Lung (tissue), 11 donors: ENCODE measurements at regions not wholly inside any gene's neighbourhood (a gene's known extent, or its start where the extent isn't known, plus 50 kb on each side); places are given as distances from the start of the nearest gene placed in this dataset.

Source experiments
- ATAC-seq: fragments of 200-7000 bp; cut with Tn5 transposase; one replicate; pipeline ENCODE4 v1.9.1; 2020; ENCODE audit warnings: moderate number of reproducible peaks; ENCODE audit not compliant: insufficient read depth, low FRiP score
- DNase-seq, 3 donors: peaks; one replicate each; pipeline ENCODE4 v3.0.0-alpha.2; 2013 to 2017
- H3K27ac ChIP-seq, 2 donors: one replicate each; pipeline ENCODE4 v1.5.1; 2013; ENCODE audit warnings: mild to moderate bottlenecking in 2 of 2, moderate library complexity in 2 of 2, control low read depth in 1 of 2, inconsistent platforms in 1 of 2, low read depth in 1 of 2, low read length in 1 of 2
- H3K27me3 ChIP-seq, 3 donors: one replicate each; pipeline ENCODE4 v1.5.1; 2013; ENCODE audit warnings: low read length in 2 of 3; ENCODE audit not compliant: control insufficient read depth in 3 of 3, insufficient read depth in 3 of 3
- H3K36me3 ChIP-seq, 4 donors: one replicate each; pipeline ENCODE4 v1.5.1; 2013; ENCODE audit warnings: low read length in 4 of 4, mild to moderate bottlenecking in 1 of 4, moderate library complexity in 1 of 4; ENCODE audit not compliant: control insufficient read depth in 4 of 4, insufficient read depth in 4 of 4
- H3K4me1 ChIP-seq, 5 donors: one replicate each; pipeline ENCODE4 v1.5.1; 2013; ENCODE audit warnings: low read length in 5 of 5, mild to moderate bottlenecking in 2 of 5, moderate library complexity in 1 of 5; ENCODE audit not compliant: control insufficient read depth in 5 of 5, insufficient read depth in 5 of 5
- H3K4me3 ChIP-seq: one replicate; pipeline ENCODE4 v1.5.1; 2013; ENCODE audit warnings: mild to moderate bottlenecking, control low read depth, moderate library complexity
- H3K9ac ChIP-seq, 2 donors: one replicate each; pipeline ENCODE4 v1.5.1; 2013; ENCODE audit warnings: low read length in 2 of 2, control low read depth in 1 of 2; ENCODE audit not compliant: insufficient read depth in 1 of 2
- H3K9me3 ChIP-seq, 4 donors: one replicate each; pipeline ENCODE4 v1.5.1; 2013; ENCODE audit warnings: low read length in 3 of 4, mild to moderate bottlenecking in 1 of 4, moderate library complexity in 1 of 4; ENCODE audit not compliant: control insufficient read depth in 4 of 4, insufficient read depth in 3 of 4
- CTCF ChIP-seq: IDR thresholded peaks from 2 replicates; pipeline ENCODE4 v1.5.1; 2012; ENCODE audit warnings: mild to moderate bottlenecking; ENCODE audit errors: control extremely low read depth, extremely low read depth
- WGBS, 2 donors: extraction: QIAGEN DNeasy Blood & Tissue Kit; methylation state at CpG; one replicate each; pipeline ENCODE4 v1.1.7; 2013; 5-methylcytosine and 5-hydroxymethylcytosine counted together
- donor health status: control.
- donor health status: control.
- donor health status: Bipolar disorder and iron deficiency.
- donor health status: healthy.
- donor health status: DM: yes; HTN: yes; CAD: no.

GRCh38 chr3:166663194-166663593 lies 716.9 kb downstream of the ZBBX start:
- peaks cover 0 to 15% (median 6%) of the 10 kb centered on the region in 4 donors for H3K9me3 ChIP-seq
- no peak overlapping the region for H3K27ac ChIP-seq
- H3K9ac ChIP-seq, result no peak overlapping the region
- DNase-seq, result no peak
- ATAC-seq, result no peak
- no peaks in the 10 kb centered on the region for H3K36me3 ChIP-seq
- no peak for TF ChIP-seq CTCF
- H3K4me3 ChIP-seq, result no peak overlapping the region
- H3K27me3 ChIP-seq, result no peaks in the 10 kb centered on the region
- WGBS, 2 donors, result 40 to 75% methylated on average over 1 of the region's 1 CpG
- H3K4me1 ChIP-seq, result no peaks in the 10 kb centered on the region

DNA sequence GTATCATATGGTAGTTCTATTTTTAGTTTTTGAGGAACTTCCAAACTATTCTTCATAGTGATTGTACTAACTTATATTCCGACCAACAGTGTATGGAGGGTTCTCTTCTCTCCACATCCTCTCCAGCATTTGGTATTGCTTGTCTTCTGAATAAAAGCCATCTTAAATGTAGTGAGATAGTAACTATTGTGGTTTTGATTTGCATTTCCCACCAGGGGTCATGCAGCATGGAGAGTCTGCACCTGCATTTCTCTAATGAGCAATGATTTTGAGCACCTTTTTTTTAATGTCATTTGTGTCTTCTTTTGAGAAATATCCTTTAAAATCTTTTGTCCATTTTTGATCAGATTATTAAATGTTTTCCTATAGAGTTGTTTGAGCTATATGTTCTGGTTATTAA lies 718.5 kb downstream of the ZBBX start:
- H3K27ac ChIP-seq, result no peak overlapping the region
- no peaks in the 10 kb centered on the region for H3K4me1 ChIP-seq
- no peak for TF ChIP-seq CTCF
- H3K27me3 ChIP-seq, result no peaks in the 10 kb centered on the region
- H3K4me3 ChIP-seq, result no peak overlapping the region
- 79 to 80% methylated on average over 1 of the region's 1 CpG for WGBS, 2 donors
- no peak overlapping the region for H3K9ac ChIP-seq
- H3K9me3 ChIP-seq, result peaks cover 0 to 15% (median 6%) of the 10 kb centered on the region in 4 donors
- no peak for ATAC-seq
- DNase-seq, result no peak
- H3K36me3 ChIP-seq, result no peaks in the 10 kb centered on the region

DNA sequence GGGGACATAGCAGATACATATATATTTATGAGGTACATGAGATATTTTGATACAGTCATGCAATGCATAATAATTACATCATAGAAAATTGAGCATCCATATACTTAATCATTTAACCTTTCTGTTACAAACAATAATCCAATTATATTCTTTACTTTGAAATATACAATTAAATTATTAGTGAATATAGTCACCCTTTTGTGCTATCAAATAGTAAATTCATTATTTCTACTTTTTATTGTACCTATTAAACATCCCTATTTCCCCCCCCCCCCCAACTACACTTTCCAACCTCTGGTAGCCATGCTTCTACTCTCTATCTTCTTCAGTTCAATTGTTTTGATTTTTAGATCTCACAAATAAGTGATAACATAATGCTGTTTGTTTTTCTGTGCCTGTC lies 719.1 kb downstream of the ZBBX start:
- peaks cover 0 to 15% (median 6%) of the 10 kb centered on the region in 4 donors for H3K9me3 ChIP-seq
- H3K36me3 ChIP-seq, result no peaks in the 10 kb centered on the region
- ATAC-seq, result no peak
- DNase-seq, result no peak
- H3K4me3 ChIP-seq, result no peak overlapping the region
- H3K27me3 ChIP-seq, result no peaks in the 10 kb centered on the region
- no peak for TF ChIP-seq CTCF
- H3K9ac ChIP-seq, result no peak overlapping the region
- no peak overlapping the region for H3K27ac ChIP-seq
- no peaks in the 10 kb centered on the region for H3K4me1 ChIP-seq

GRCh38 chr3:166637984-166638530 lies 742.0 kb downstream of the ZBBX start:
- DNase-seq (no peak), ATAC-seq (no peak)
- whole genome bisulfite sequencing, 2 donors, result 81% methylated on average over 3 of the region's 3 CpGs
- no peaks in the 10 kb centered on the region for H3K27me3 ChIP-seq
- H3K4me3 ChIP-seq, result no peak overlapping the region
- H3K9ac ChIP-seq, result no peak overlapping the region
- no peak overlapping the region for H3K27ac ChIP-seq
- H3K4me1 ChIP-seq, result no peaks in the 10 kb centered on the region
- no peak for TF ChIP-seq CTCF
- peaks cover 0 to 5% (median 0%) of the 10 kb centered on the region in 4 donors for H3K9me3 ChIP-seq
- no peaks in the 10 kb centered on the region for H3K36me3 ChIP-seq
